ENCODE measurements at regions not wholly inside any gene's neighbourhood (a gene's known extent, or its start where the extent isn't known, plus 50 kb on each side); places are given as distances from the start of the nearest gene placed in this dataset.

- no peak for ATAC-seq (ENCODE audit: insufficient read depth, low read depth)
- TF ChIP-seq EZH2 (IDR thresholded peaks at IDR 0.05; ENCODE audit: borderline replicate concordance, low read depth, low read length, severe bottlenecking) = no peak
- TF ChIP-seq, protein P1, sequence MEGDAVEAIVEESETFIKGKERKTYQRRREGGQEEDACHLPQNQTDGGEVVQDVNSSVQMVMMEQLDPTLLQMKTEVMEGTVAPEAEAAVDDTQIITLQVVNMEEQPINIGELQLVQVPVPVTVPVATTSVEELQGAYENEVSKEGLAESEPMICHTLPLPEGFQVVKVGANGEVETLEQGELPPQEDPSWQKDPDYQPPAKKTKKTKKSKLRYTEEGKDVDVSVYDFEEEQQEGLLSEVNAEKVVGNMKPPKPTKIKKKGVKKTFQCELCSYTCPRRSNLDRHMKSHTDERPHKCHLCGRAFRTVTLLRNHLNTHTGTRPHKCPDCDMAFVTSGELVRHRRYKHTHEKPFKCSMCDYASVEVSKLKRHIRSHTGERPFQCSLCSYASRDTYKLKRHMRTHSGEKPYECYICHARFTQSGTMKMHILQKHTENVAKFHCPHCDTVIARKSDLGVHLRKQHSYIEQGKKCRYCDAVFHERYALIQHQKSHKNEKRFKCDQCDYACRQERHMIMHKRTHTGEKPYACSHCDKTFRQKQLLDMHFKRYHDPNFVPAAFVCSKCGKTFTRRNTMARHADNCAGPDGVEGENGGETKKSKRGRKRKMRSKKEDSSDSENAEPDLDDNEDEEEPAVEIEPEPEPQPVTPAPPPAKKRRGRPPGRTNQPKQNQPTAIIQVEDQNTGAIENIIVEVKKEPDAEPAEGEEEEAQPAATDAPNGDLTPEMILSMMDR (IDR thresholded peaks at IDR 0.05; ENCODE audit: borderline replicate concordance, extremely low read depth, low read length, poor library complexity, severe bottlenecking) = no peak
- H3K4me2 ChIP-seq (ENCODE audit: insufficient read depth, low read length) = no peak overlapping the region
- DNase-seq = no peak
- H3K27me3 ChIP-seq (ENCODE audit: insufficient read depth, low read length, poor library complexity) = peaks cover 7% of the 10 kb centered on the region
- no peaks in the 10 kb centered on the region for H4K20me1 ChIP-seq (ENCODE audit: insufficient read depth, low read length)
- H3K4me1 ChIP-seq (ENCODE audit: insufficient read depth, low read length) = no peaks in the 10 kb centered on the region
- no peaks in the 10 kb centered on the region for H3K79me2 ChIP-seq (ENCODE audit: insufficient read depth, low read length)
- no peak overlapping the region for H3K9ac ChIP-seq (ENCODE audit: low read depth, low read length)
- no peaks in the 10 kb centered on the region for H3K36me3 ChIP-seq (ENCODE audit: insufficient read depth, low read length)
- H2AFZ ChIP-seq (ENCODE audit: low read depth, low read length) = no peak overlapping the region
- no peaks in the 10 kb centered on the region for H3K9me3 ChIP-seq (ENCODE audit: insufficient read depth, low read length, severe bottlenecking)
- no peak overlapping the region for H3K4me3 ChIP-seq (ENCODE audit: low read depth in 1 of 2, low read length in 2 of 2)
- H3K27ac ChIP-seq (ENCODE audit: low read length) = no peak overlapping the region
These were observed 224.4 kb upstream of the SASH1 start for GRCh38 chr6:148118244-148118643.

GRCh38 chr6:148128014-148128730 is 214.5 kb upstream of the SASH1 start:
- TF ChIP-seq, protein P1 (IDR thresholded peaks at IDR 0.05; ENCODE audit: borderline replicate concordance, extremely low read depth, low read length, poor library complexity, severe bottlenecking) = no peak
- no peak for TF ChIP-seq EZH2 (IDR thresholded peaks at IDR 0.05; ENCODE audit: borderline replicate concordance, low read depth, low read length, severe bottlenecking)
- H3K4me1 ChIP-seq (ENCODE audit: insufficient read depth, low read length) = no peaks in the 10 kb centered on the region
- DNase-seq (no peak), ATAC-seq (ENCODE audit: insufficient read depth, low read depth) (no peak)
- no peak overlapping the region for H3K27ac ChIP-seq (ENCODE audit: low read length)
- H3K4me2 ChIP-seq (ENCODE audit: insufficient read depth, low read length) = no peak overlapping the region
- no peak overlapping the region for H3K4me3 ChIP-seq (ENCODE audit: low read depth in 1 of 2, low read length in 2 of 2)
- no peaks in the 10 kb centered on the region for H3K9me3 ChIP-seq (ENCODE audit: insufficient read depth, low read length, severe bottlenecking)
- H3K9ac ChIP-seq (ENCODE audit: low read depth, low read length) = no peak overlapping the region
- no peaks in the 10 kb centered on the region for H4K20me1 ChIP-seq (ENCODE audit: insufficient read depth, low read length)
- no peak overlapping the region for H2AFZ ChIP-seq (ENCODE audit: low read depth, low read length)
- no peaks in the 10 kb centered on the region for H3K36me3 ChIP-seq (ENCODE audit: insufficient read depth, low read length)
- no peaks in the 10 kb centered on the region for H3K79me2 ChIP-seq (ENCODE audit: insufficient read depth, low read length)
- H3K27me3 ChIP-seq (ENCODE audit: insufficient read depth, low read length, poor library complexity) = peaks cover 4% of the 10 kb centered on the region

DNA sequence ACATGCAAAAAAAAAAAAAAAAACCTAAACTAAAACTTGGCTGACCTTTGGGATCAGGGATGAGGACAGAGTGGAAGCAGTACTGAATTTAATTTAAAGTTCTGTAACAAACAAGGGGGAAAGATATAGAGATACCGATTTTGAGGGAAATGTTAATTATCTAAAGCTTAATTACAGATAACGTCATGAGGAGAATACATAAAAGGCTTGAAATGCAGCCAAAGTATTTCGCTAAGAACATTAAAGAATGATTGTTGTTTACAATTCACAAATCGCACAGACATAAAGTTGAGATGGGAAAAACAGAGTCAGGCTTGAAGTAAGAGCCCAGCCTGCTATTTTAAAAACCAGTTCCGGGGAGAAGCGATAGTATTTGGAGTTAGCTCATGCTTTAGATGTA is 208.0 kb upstream of the SASH1 start:
- H3K4me2 ChIP-seq (ENCODE audit: insufficient read depth, low read length) = no peak overlapping the region
- no peaks in the 10 kb centered on the region for H3K79me2 ChIP-seq (ENCODE audit: insufficient read depth, low read length)
- no peak for ATAC-seq (ENCODE audit: insufficient read depth, low read depth)
- no peak for DNase-seq
- H3K9me3 ChIP-seq (ENCODE audit: insufficient read depth, low read length, severe bottlenecking) = no peaks in the 10 kb centered on the region
- H3K4me3 ChIP-seq (ENCODE audit: low read depth in 1 of 2, low read length in 2 of 2) = no peak overlapping the region
- TF ChIP-seq, protein P1 (IDR thresholded peaks at IDR 0.05; ENCODE audit: borderline replicate concordance, extremely low read depth, low read length, poor library complexity, severe bottlenecking) = no peak
- no peak for TF ChIP-seq EZH2 (IDR thresholded peaks at IDR 0.05; ENCODE audit: borderline replicate concordance, low read depth, low read length, severe bottlenecking)
- H4K20me1 ChIP-seq (ENCODE audit: insufficient read depth, low read length) = no peaks in the 10 kb centered on the region
- H3K27me3 ChIP-seq (ENCODE audit: insufficient read depth, low read length, poor library complexity) = peaks cover 4% of the 10 kb centered on the region
- no peak overlapping the region for H3K9ac ChIP-seq (ENCODE audit: low read depth, low read length)
- H3K4me1 ChIP-seq (ENCODE audit: insufficient read depth, low read length) = no peaks in the 10 kb centered on the region
- H3K27ac ChIP-seq (ENCODE audit: low read length) = no peak overlapping the region
- H3K36me3 ChIP-seq (ENCODE audit: insufficient read depth, low read length) = no peaks in the 10 kb centered on the region
- no peak overlapping the region for H2AFZ ChIP-seq (ENCODE audit: low read depth, low read length)
